Astrocyte (in vitro differentiated cells and primary cell): ENCODE measurements at regions not wholly inside any gene's neighbourhood (a gene's known extent, or its start where the extent isn't known, plus 50 kb on each side); places are given as distances from the start of the nearest gene placed in this dataset.

Experiments used
- EZH2 ChIP-seq: IDR thresholded peaks from 2 replicates; pipeline ENCODE4 v1.6.1; 2012; ENCODE audit warnings: mild to moderate bottlenecking, low read length, inconsistent platforms; ENCODE audit not compliant: insufficient read depth
- TF ChIP-seq, protein P1 (sequence below): IDR thresholded peaks from 2 replicates; pipeline ENCODE4 v1.5.1; 2011; ENCODE audit warnings: low read depth, mild to moderate bottlenecking, inconsistent platforms, low read length, moderate library complexity; ENCODE audit not compliant: insufficient read depth

DNA sequence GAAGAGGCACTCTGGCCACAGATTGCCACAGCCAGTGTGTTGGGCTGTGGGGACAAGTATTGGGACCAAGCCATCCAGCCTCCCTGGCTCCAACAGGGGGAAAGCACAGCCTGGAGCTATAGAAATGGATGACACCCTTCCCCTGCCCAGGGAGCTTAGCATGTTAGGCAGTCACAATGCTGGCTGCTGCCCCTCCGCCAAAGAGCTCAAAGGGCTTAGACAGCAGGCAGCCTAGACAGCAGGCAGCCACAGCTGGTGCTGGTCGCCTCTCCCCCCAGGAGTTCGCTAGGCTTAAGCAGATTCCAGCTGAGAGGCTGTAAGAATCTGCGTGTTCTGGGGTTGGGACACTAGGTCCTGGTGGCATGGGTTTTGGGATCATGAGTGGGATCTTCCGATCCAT is 94.5 kb upstream of the MXRA5 start:
- TF ChIP-seq, protein P1, sequence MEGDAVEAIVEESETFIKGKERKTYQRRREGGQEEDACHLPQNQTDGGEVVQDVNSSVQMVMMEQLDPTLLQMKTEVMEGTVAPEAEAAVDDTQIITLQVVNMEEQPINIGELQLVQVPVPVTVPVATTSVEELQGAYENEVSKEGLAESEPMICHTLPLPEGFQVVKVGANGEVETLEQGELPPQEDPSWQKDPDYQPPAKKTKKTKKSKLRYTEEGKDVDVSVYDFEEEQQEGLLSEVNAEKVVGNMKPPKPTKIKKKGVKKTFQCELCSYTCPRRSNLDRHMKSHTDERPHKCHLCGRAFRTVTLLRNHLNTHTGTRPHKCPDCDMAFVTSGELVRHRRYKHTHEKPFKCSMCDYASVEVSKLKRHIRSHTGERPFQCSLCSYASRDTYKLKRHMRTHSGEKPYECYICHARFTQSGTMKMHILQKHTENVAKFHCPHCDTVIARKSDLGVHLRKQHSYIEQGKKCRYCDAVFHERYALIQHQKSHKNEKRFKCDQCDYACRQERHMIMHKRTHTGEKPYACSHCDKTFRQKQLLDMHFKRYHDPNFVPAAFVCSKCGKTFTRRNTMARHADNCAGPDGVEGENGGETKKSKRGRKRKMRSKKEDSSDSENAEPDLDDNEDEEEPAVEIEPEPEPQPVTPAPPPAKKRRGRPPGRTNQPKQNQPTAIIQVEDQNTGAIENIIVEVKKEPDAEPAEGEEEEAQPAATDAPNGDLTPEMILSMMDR, result no peak
- TF ChIP-seq EZH2, result no peak
